ENCODE measurements at regions not wholly inside any gene's neighbourhood (a gene's known extent, or its start where the extent isn't known, plus 50 kb on each side); places are given as distances from the start of the nearest gene placed in this dataset.

DNA sequence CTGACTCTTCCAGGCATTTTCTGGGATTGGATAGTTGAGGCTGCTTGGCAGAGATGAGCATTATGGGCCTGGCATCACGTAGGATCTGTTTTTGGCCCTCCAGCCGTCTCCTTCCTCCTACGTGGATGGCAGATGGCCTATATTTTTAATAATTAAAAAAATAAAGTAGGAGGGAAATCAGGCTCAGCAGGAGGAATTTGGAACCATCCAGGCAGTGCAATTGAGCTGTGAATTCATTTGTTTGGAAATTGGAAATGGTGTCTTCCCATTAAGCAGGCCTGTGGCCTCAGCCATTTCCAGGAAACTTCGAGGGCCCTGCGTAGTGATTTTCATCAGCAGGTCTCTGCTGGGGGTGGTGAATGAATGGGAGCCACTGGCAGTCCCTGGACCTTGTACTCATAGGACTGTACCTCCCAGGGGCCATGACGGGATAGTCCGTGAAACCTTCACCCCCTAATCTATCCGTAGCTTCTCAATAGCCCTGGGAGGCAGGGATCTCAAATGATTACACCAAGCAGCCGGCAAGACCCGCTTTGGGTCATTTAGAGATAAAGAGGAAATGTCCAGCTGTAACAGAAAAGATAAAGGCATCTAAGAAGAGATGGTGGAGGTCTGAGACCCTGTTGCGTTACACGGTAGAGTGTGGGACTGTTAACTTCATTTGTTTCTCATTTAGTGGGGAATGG is 73.1 kb upstream of the TNP1 start:
- TF ChIP-seq, protein P1, sequence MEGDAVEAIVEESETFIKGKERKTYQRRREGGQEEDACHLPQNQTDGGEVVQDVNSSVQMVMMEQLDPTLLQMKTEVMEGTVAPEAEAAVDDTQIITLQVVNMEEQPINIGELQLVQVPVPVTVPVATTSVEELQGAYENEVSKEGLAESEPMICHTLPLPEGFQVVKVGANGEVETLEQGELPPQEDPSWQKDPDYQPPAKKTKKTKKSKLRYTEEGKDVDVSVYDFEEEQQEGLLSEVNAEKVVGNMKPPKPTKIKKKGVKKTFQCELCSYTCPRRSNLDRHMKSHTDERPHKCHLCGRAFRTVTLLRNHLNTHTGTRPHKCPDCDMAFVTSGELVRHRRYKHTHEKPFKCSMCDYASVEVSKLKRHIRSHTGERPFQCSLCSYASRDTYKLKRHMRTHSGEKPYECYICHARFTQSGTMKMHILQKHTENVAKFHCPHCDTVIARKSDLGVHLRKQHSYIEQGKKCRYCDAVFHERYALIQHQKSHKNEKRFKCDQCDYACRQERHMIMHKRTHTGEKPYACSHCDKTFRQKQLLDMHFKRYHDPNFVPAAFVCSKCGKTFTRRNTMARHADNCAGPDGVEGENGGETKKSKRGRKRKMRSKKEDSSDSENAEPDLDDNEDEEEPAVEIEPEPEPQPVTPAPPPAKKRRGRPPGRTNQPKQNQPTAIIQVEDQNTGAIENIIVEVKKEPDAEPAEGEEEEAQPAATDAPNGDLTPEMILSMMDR (IDR thresholded peaks at IDR 0.05), result no peak

DNA sequence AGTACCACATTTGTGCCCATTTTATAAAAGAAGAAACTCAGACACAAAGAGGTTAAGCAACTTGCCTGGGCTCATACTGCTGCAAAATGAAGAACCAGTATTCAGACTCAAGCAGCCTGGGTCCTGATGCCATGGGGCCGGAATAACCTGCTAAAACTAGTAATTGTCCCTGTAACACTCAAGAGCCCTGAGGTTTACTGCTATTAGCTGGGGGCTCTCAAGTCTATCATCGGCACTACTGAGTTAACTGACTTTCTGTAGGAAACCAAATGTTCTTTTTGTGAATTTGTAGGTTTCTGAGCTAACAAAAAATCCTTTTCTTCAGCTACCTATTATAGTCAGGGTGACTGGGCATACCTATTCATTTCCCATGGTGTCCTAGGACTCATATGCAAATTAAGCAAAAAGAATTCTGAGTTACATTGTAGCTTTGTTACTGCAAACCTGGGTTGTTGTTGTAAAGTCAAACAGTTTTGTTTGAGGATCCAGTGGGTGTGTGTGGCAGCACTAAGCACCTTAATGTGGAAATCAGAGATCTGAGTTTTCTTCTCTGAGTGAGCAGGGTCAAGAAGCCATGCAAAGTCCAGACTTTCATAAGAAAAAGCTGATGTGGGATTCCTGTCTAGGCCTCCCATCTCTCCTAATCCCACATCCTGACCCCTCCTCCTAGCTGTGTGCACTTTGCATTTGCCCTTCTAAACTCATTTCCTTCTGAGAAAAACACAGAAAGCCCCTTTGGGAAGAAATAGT is 72.4 kb upstream of the TNP1 start:
- TF ChIP-seq, protein P1 (IDR thresholded peaks at IDR 0.05), result no peak

- TF ChIP-seq, protein P1 (IDR thresholded peaks at IDR 0.05), result no peak
Measured at GRCh38 chr2:216930716-216931115, 70.9 kb upstream of the TNP1 start.

- TF ChIP-seq, protein P1 (IDR thresholded peaks at IDR 0.05), result no peak
Measured at GRCh38 chr2:216927163-216927562, 67.3 kb upstream of the TNP1 start.

- TF ChIP-seq, protein P1 (IDR thresholded peaks at IDR 0.05), result no peak
Measured at GRCh38 chr2:216925636-216926366, 65.9 kb upstream of the TNP1 start.

- TF ChIP-seq, protein P1 (IDR thresholded peaks at IDR 0.05), result no peak
Measured at GRCh38 chr2:216925006-216925405, 65.1 kb upstream of the TNP1 start.

DNA sequence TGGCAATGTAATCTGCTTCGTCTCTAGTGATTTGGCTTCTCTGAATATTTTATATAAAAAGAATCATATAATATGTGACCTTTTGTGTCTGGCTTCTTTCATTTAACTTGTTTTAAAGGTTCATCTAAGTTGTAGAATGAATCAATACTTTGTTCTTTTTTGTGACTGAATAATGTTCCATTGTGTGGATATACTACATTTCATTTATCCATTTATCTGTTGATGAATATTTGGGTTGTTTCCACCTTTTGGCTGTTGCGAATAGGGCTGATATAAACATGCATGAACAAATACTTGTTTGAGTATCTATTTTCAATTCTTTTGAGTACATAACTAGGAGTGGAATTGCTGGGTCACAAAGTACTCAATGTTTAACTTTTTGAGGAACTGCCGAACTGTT is 63.8 kb upstream of the TNP1 start:
- TF ChIP-seq, protein P1 (IDR thresholded peaks at IDR 0.05), result no peak
